ENCODE measurements at regions not wholly inside any gene's neighbourhood (a gene's known extent, or its start where the extent isn't known, plus 50 kb on each side); places are given as distances from the start of the nearest gene placed in this dataset.

GRCh38 chr1:78730054-78730453 lies 80.4 kb downstream of the IFI44 start:
- TF ChIP-seq, protein P1, sequence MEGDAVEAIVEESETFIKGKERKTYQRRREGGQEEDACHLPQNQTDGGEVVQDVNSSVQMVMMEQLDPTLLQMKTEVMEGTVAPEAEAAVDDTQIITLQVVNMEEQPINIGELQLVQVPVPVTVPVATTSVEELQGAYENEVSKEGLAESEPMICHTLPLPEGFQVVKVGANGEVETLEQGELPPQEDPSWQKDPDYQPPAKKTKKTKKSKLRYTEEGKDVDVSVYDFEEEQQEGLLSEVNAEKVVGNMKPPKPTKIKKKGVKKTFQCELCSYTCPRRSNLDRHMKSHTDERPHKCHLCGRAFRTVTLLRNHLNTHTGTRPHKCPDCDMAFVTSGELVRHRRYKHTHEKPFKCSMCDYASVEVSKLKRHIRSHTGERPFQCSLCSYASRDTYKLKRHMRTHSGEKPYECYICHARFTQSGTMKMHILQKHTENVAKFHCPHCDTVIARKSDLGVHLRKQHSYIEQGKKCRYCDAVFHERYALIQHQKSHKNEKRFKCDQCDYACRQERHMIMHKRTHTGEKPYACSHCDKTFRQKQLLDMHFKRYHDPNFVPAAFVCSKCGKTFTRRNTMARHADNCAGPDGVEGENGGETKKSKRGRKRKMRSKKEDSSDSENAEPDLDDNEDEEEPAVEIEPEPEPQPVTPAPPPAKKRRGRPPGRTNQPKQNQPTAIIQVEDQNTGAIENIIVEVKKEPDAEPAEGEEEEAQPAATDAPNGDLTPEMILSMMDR (IDR thresholded peaks at IDR 0.05): no peak
- TF ChIP-seq POLR2A (IDR thresholded peaks at IDR 0.05): no peak
- TF ChIP-seq POLR2AphosphoS5 (IDR thresholded peaks at IDR 0.05): no peak
